ENCODE measurements at regions not wholly inside any gene's neighbourhood (a gene's known extent, or its start where the extent isn't known, plus 50 kb on each side); places are given as distances from the start of the nearest gene placed in this dataset.

GRCh38 chr2:216787851-216788540 is 71.9 kb downstream of the TNP1 start:
- ChIA-PET CTCF (no interaction called here), POLR2A (no interaction called here)
- Histone ChIP-seq H4K20me1 (ENCODE audit: control insufficient read depth, insufficient read depth, low read length, poor library complexity, severe bottlenecking) (no peaks in the 10 kb centered on the region), H3K4me1 (ENCODE audit: control insufficient read depth in 2 of 2, insufficient read depth in 2 of 2, low read length in 2 of 2) (no peaks in the 10 kb centered on the region), H3K27me3 (replicated peaks in 1 of 4; ENCODE audit: control extremely low read depth in 1 of 4, control insufficient read depth in 3 of 4, insufficient read depth in 4 of 4, low read length in 3 of 4) (no peaks in the 10 kb centered on the region), H3K79me2 (ENCODE audit: control insufficient read depth, insufficient read depth, low read length) (no peaks in the 10 kb centered on the region), H3K9me3 (ENCODE audit: control extremely low read depth in 1 of 3, control insufficient read depth in 2 of 3, insufficient read depth in 1 of 3, low read length in 2 of 3) (no peaks in the 10 kb centered on the region), H3K4me3 (ENCODE audit: control extremely low read depth in 1 of 5, extremely low read depth in 1 of 5, insufficient read depth in 1 of 5, low read depth in 2 of 5, low read length in 4 of 5) (no peak overlapping the region), H3K4me2 (replicated peaks; ENCODE audit: low read depth, low read length, poor library complexity, severe bottlenecking) (no peak overlapping the region), H2AFZ (ENCODE audit: insufficient read depth, low read depth, low read length, poor library complexity, severe bottlenecking) (no peak overlapping the region), H3K36me3 (replicated peaks in 1 of 2; ENCODE audit: control extremely low read depth in 1 of 2, control insufficient read depth in 1 of 2, extremely low read depth in 1 of 2, insufficient read depth in 2 of 2, low read length in 1 of 2) (no peaks in the 10 kb centered on the region), H3K9ac (ENCODE audit: low read length) (no peak overlapping the region), H3K27ac (ENCODE audit: low read length in 2 of 2) (no peak overlapping the region)
- WGBS (ENCODE audit: insufficient coverage) = 85% methylated on average over 5 of the region's 7 CpGs
- DNase-seq (no peak), ATAC-seq (ENCODE audit: low read depth) (no peak)
- H3K27ac Mint-ChIP-seq = no peak overlapping the region
- no peaks in the 10 kb centered on the region for H3K4me1 Mint-ChIP-seq
- peaks cover 17% of the 10 kb centered on the region for H3K27me3 Mint-ChIP-seq
- H3K9me3 Mint-ChIP-seq (ENCODE audit: insufficient read depth) = no peaks in the 10 kb centered on the region
- H3K4me3 Mint-ChIP-seq = no peak overlapping the region
- TF ChIP-seq EZH2 (IDR thresholded peaks at IDR 0.05; ENCODE audit: borderline replicate concordance, insufficient read depth, low read depth, low read length, poor library complexity, severe bottlenecking) = no peak
- no peak for TF ChIP-seq CTCF (IDR thresholded peaks at IDR 0.05)
- intact Hi-C loops (cut with micrococcal nuclease) = no loop called here

GRCh38 chr2:216786676-216787075 is 73.2 kb downstream of the TNP1 start:
- H3K36me3 ChIP-seq (replicated peaks in 1 of 2; ENCODE audit: control extremely low read depth in 1 of 2, control insufficient read depth in 1 of 2, extremely low read depth in 1 of 2, insufficient read depth in 2 of 2, low read length in 1 of 2) = no peaks in the 10 kb centered on the region
- H3K9ac ChIP-seq (ENCODE audit: low read length) = no peak overlapping the region
- no peaks in the 10 kb centered on the region for H3K4me1 ChIP-seq (ENCODE audit: control insufficient read depth in 2 of 2, insufficient read depth in 2 of 2, low read length in 2 of 2)
- no peak for ATAC-seq (ENCODE audit: low read depth)
- no peak overlapping the region for H2AFZ ChIP-seq (ENCODE audit: insufficient read depth, low read depth, low read length, poor library complexity, severe bottlenecking)
- H3K27me3 ChIP-seq (replicated peaks in 1 of 4; ENCODE audit: control extremely low read depth in 1 of 4, control insufficient read depth in 3 of 4, insufficient read depth in 4 of 4, low read length in 3 of 4) = no peaks in the 10 kb centered on the region
- H4K20me1 ChIP-seq (ENCODE audit: control insufficient read depth, insufficient read depth, low read length, poor library complexity, severe bottlenecking) = no peaks in the 10 kb centered on the region
- Mint-ChIP-seq H3K27me3 (peaks cover 13% of the 10 kb centered on the region), H3K4me3 (no peak overlapping the region), H3K9me3 (ENCODE audit: insufficient read depth) (no peaks in the 10 kb centered on the region), H3K4me1 (no peaks in the 10 kb centered on the region), H3K27ac (no peak overlapping the region)
- H3K27ac ChIP-seq (ENCODE audit: low read length in 2 of 2) = no peak overlapping the region
- H3K9me3 ChIP-seq (ENCODE audit: control extremely low read depth in 1 of 3, control insufficient read depth in 2 of 3, insufficient read depth in 1 of 3, low read length in 2 of 3) = no peaks in the 10 kb centered on the region
- ChIA-PET CTCF (no interaction called here), POLR2A (no interaction called here)
- no peak overlapping the region for H3K4me2 ChIP-seq (replicated peaks; ENCODE audit: low read depth, low read length, poor library complexity, severe bottlenecking)
- H3K4me3 ChIP-seq (ENCODE audit: control extremely low read depth in 1 of 5, extremely low read depth in 1 of 5, insufficient read depth in 1 of 5, low read depth in 2 of 5, low read length in 4 of 5) = no peak overlapping the region
- WGBS (ENCODE audit: insufficient coverage) = 88% methylated on average over 9 of the region's 9 CpGs
- intact Hi-C loops (cut with micrococcal nuclease) = no loop called here
- no peak for DNase-seq
- TF ChIP-seq EZH2 (IDR thresholded peaks at IDR 0.05; ENCODE audit: borderline replicate concordance, insufficient read depth, low read depth, low read length, poor library complexity, severe bottlenecking) (no peak), CTCF (IDR thresholded peaks at IDR 0.05) (no peak)
- H3K79me2 ChIP-seq (ENCODE audit: control insufficient read depth, insufficient read depth, low read length) = no peaks in the 10 kb centered on the region

All from B cell (primary cell).